WTC11 (cell line): ENCODE measurements at regions not wholly inside any gene's neighbourhood (a gene's known extent, or its start where the extent isn't known, plus 50 kb on each side); places are given as distances from the start of the nearest gene placed in this dataset.

Experiments used
- ATAC-seq: fragments of 200-7000 bp; cut with Tn5 transposase; 2 replicates; pipeline ENCODE4 v1.10.0; 2021; ENCODE audit warnings: mild to moderate bottlenecking, moderate library complexity
- CTCF ChIA-PET: fragments of 300-600 bp; sonication (Branson Sonifier 250); formaldehyde crosslinking; loops from one replicate; lab custom pipeline; 2021; ENCODE audit warnings: antibody characterized with exemption; lab: Charles Lee
- POLR2A ChIA-PET: fragments of 350-600 bp; sonication (Branson Sonifier 250); formaldehyde crosslinking; loops from one replicate; lab custom pipeline; 2021; ENCODE audit warnings: antibody characterized with exemption; lab: Charles Lee
- DNase-seq: peaks from one replicate; pipeline ENCODE4 v3.0.0; 2021; ENCODE audit warnings: low spot score
- H3K27ac Mint-ChIP-seq: 2 replicates; pipeline ENCODE4 v1.8.0; 2021; ENCODE audit warnings: mixed read lengths
- H3K27me3 Mint-ChIP-seq: 2 replicates; pipeline ENCODE4 v1.8.0; 2021; ENCODE audit warnings: low read depth, mild to moderate bottlenecking, moderate library complexity, mixed read lengths
- H3K36me3 Mint-ChIP-seq: 2 replicates; pipeline ENCODE4 v1.8.0; 2021; ENCODE audit warnings: mixed read lengths
- H3K4me1 Mint-ChIP-seq: 2 replicates; pipeline ENCODE4 v1.8.0; 2022; ENCODE audit warnings: mixed read lengths
- H3K4me3 Mint-ChIP-seq: 2 replicates; pipeline ENCODE4 v1.8.0; 2021; ENCODE audit warnings: mild to moderate bottlenecking, moderate library complexity, mixed read lengths
- H3K9me3 Mint-ChIP-seq: 2 replicates; pipeline ENCODE4 v1.8.0; 2021; ENCODE audit warnings: mixed read lengths
- E2F1 ChIP-seq: sonication (generic); formaldehyde crosslinking; IDR thresholded peaks from 2 replicates; pipeline ENCODE4 v1.8.0; 2022; ENCODE audit warnings: mild to moderate bottlenecking, missing genetic modification reagents
- EMX1 ChIP-seq: fragments of 250-450 bp; sonication (Bioruptor Pico); IDR thresholded peaks from 2 replicates; pipeline ENCODE4 v1.8.0; 2021; ENCODE audit warnings: mild to moderate bottlenecking
- FOXJ3 ChIP-seq: sonication (generic); formaldehyde crosslinking; IDR thresholded peaks from 2 replicates; pipeline ENCODE4 v1.9.0; 2021; ENCODE audit warnings: missing genetic modification reagents, mild to moderate bottlenecking, borderline replicate concordance
- IRF2 ChIP-seq: sonication (generic); formaldehyde crosslinking; IDR thresholded peaks from 2 replicates; pipeline ENCODE4 v1.8.0; 2022; ENCODE audit warnings: low read depth, missing genetic modification reagents, borderline replicate concordance
- JUN ChIP-seq: sonication (generic); formaldehyde crosslinking; IDR thresholded peaks from 2 replicates; pipeline ENCODE4 v1.8.0; 2023; ENCODE audit warnings: mild to moderate bottlenecking, missing genetic modification reagents
- ZNF219 ChIP-seq: sonication (generic); formaldehyde crosslinking; IDR thresholded peaks from 2 replicates; pipeline ENCODE4 v1.8.0; 2023; ENCODE audit warnings: missing genetic modification reagents, mild to moderate bottlenecking, borderline replicate concordance
- ZNF263 ChIP-seq: sonication (generic); formaldehyde crosslinking; IDR thresholded peaks from 2 replicates; pipeline ENCODE4 v1.8.1; 2022; ENCODE audit warnings: low read depth, mild to moderate bottlenecking, moderate library complexity, missing genetic modification reagents
- ZNF317 ChIP-seq: sonication (generic); formaldehyde crosslinking; IDR thresholded peaks from 2 replicates; pipeline ENCODE4 v1.8.1; 2023; ENCODE audit warnings: low read depth, mild to moderate bottlenecking, moderate library complexity, missing genetic modification reagents, borderline replicate concordance
- ZNF532 ChIP-seq: fragments of 250-450 bp; sonication (Bioruptor Pico); IDR thresholded peaks from 2 replicates; pipeline ENCODE4 v1.9.0; 2021; ENCODE audit warnings: mild to moderate bottlenecking, borderline replicate concordance
- TF ChIP-seq, protein P1 (sequence below): sonication (generic); formaldehyde crosslinking; IDR thresholded peaks from 2 replicates; pipeline ENCODE4 v1.8.1; 2023; ENCODE audit warnings: mild to moderate bottlenecking, missing genetic modification reagents, borderline replicate concordance
- TF ChIP-seq, protein P2 (sequence below): fragments of 250-450 bp; sonication (Bioruptor Pico); conservative IDR thresholded peaks from 2 replicates; pipeline ENCODE4 v1.9.0; 2021; ENCODE audit warnings: mild to moderate bottlenecking
- TF ChIP-seq, protein P3 (sequence below): fragments of 250-450 bp; sonication (Bioruptor Pico); IDR thresholded peaks from 2 replicates; pipeline ENCODE4 v2.1.2; 2022; ENCODE audit warnings: mild to moderate bottlenecking, moderate library complexity

GRCh38 chr14:53473480-53473879 is 320.4 kb upstream of the DDHD1 start (continued):
- TF ChIP-seq ZNF263 (CRISPR knock-in tag): no peak
- no peak for TF ChIP-seq EMX1

- CTCF ChIA-PET: no interaction called here
- H3K27ac Mint-ChIP-seq: no peak overlapping the region
Observed at GRCh38 chr14:53472306-53472705, 319.2 kb upstream of the DDHD1 start.

More at GRCh38 chr14:53472306-53472705, 319.2 kb upstream of the DDHD1 start:
- DNase-seq: no peak
- no peak for ATAC-seq
- POLR2A ChIA-PET: no interaction called here
- Mint-ChIP-seq H3K4me1 (peaks cover 4% of the 10 kb centered on the region), H3K9me3 (no peaks in the 10 kb centered on the region), H3K27me3 (no peaks in the 10 kb centered on the region), H3K36me3 (no peaks in the 10 kb centered on the region), H3K4me3 (no peak overlapping the region)
- TF ChIP-seq FOXJ3 (CRISPR knock-in tag) (no peak), EMX1 (no peak), E2F1 (no peak), JUN (no peak), ZNF317 (CRISPR knock-in tag) (no peak), IRF2 (CRISPR knock-in tag) (no peak), ZNF532 (CRISPR knock-in tag) (no peak), ZNF219 (CRISPR knock-in tag) (no peak)
- TF ChIP-seq, protein P1, sequence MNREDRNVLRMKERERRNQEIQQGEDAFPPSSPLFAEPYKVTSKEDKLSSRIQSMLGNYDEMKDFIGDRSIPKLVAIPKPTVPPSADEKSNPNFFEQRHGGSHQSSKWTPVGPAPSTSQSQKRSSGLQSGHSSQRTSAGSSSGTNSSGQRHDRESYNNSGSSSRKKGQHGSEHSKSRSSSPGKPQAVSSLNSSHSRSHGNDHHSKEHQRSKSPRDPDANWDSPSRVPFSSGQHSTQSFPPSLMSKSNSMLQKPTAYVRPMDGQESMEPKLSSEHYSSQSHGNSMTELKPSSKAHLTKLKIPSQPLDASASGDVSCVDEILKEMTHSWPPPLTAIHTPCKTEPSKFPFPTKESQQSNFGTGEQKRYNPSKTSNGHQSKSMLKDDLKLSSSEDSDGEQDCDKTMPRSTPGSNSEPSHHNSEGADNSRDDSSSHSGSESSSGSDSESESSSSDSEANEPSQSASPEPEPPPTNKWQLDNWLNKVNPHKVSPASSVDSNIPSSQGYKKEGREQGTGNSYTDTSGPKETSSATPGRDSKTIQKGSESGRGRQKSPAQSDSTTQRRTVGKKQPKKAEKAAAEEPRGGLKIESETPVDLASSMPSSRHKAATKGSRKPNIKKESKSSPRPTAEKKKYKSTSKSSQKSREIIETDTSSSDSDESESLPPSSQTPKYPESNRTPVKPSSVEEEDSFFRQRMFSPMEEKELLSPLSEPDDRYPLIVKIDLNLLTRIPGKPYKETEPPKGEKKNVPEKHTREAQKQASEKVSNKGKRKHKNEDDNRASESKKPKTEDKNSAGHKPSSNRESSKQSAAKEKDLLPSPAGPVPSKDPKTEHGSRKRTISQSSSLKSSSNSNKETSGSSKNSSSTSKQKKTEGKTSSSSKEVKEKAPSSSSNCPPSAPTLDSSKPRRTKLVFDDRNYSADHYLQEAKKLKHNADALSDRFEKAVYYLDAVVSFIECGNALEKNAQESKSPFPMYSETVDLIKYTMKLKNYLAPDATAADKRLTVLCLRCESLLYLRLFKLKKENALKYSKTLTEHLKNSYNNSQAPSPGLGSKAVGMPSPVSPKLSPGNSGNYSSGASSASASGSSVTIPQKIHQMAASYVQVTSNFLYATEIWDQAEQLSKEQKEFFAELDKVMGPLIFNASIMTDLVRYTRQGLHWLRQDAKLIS: no peak
- TF ChIP-seq, protein P2, sequence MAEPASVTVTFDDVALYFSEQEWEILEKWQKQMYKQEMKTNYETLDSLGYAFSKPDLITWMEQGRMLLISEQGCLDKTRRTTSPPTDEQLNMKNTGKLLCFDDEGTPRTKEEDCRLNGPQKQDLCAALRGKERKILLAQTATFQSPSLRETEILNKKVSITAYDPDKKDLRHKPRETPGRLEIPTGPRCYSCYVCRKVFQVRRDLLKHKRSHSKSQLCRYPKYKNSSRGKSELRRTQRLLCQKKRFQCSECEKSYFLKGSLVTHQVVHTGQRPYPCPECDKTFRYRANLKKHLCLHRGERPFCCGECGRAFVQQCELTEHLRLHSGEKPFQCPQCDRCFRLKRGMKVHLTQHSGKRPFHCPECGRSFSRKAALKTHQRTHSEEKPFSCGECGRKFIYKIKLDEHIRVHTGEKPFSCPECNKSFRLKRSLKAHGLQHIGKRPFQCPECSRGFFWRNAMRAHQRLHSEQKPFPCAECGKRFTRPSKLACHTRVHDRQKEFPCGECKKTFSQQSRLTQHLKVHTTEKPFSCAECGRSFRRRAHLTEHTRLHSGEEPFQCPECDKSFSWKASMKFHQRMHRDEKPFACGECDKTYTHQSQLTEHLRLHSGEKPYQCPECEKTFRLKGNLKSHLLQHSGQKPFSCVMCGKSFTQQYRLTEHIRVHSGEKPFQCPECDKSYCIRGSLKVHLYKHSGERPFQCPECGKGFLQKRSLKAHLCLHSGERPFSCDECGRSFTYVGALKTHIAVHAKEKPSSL (CRISPR knock-in tag): no peak
- TF ChIP-seq, protein P3, sequence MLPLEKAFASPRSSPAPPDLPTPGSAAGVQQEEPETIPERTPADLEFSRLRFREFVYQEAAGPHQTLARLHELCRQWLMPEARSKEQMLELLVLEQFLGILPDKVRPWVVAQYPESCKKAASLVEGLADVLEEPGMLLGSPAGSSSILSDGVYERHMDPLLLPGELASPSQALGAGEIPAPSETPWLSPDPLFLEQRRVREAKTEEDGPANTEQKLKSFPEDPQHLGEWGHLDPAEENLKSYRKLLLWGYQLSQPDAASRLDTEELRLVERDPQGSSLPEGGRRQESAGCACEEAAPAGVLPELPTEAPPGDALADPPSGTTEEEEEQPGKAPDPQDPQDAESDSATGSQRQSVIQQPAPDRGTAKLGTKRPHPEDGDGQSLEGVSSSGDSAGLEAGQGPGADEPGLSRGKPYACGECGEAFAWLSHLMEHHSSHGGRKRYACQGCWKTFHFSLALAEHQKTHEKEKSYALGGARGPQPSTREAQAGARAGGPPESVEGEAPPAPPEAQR (CRISPR knock-in tag): no peak
